Fibroblast of lung (primary cell): ENCODE measurements at regions not wholly inside any gene's neighbourhood (a gene's known extent, or its start where the extent isn't known, plus 50 kb on each side); places are given as distances from the start of the nearest gene placed in this dataset.

Experiments used
- CTCF ChIP-seq, 2 donors: IDR thresholded peaks in 1 of 2; conservative IDR thresholded peaks in 1 of 2; 1 replicate in 1 of 2; 2 replicates in 1 of 2; pipeline ENCODE4 v1.5.1; 2011 to 2012; ENCODE audit warnings: low read length in 2 of 2, control low read depth in 1 of 2, inconsistent platforms in 1 of 2, low read depth in 1 of 2, mild to moderate bottlenecking in 1 of 2
- EZH2 ChIP-seq: IDR thresholded peaks from 2 replicates; pipeline ENCODE4 v1.5.1; 2012; ENCODE audit warnings: low read length, control low read depth, mild to moderate bottlenecking; ENCODE audit errors: missing control alignments

GRCh38 chr2:121150126-121150525 lies 134.9 kb downstream of the TFCP2L1 start:
- TF ChIP-seq CTCF (conservative IDR thresholded peaks at IDR 0.05 in 1 of 2, IDR thresholded peaks at IDR 0.05 in 1 of 2; ENCODE audit: low read depth in 1 of 2, low read length in 2 of 2) (no peak), EZH2 (no peak)
